ENCODE measurements at regions not wholly inside any gene's neighbourhood (a gene's known extent, or its start where the extent isn't known, plus 50 kb on each side); places are given as distances from the start of the nearest gene placed in this dataset.

DNA sequence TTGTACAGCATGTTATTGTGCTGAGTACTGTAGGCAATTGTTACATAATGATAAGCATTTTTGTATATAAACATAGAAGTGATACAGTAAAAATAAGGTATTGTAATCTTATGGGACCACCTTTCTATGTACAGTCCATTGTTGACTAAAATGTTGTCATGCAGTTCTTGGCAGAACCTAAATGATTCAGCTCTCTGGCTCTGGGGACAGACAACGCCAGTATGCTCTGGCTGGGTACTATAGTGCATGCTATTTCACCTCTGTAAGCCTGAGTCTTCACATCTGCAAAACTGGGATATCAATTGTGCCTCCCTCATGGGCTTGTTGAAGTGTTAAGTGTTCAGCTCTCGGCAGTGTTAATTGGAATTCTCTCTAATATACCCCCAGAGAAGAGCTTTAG, 674.3 kb downstream of the INHBA start:
- TF ChIP-seq CTCF (IDR thresholded peaks at IDR 0.05) (no peak), IRF3 (IDR thresholded peaks at IDR 0.05; ENCODE audit: low read depth, low read length) (no peak), EP300 (IDR thresholded peaks at IDR 0.05; ENCODE audit: borderline replicate concordance in 1 of 2, low read depth in 1 of 2, low read length in 1 of 2) (no peak), POLR2AphosphoS5 (IDR thresholded peaks at IDR 0.05; ENCODE audit: low read depth, low read length) (no peak), EZH2phosphoT487 (IDR thresholded peaks at IDR 0.05; ENCODE audit: borderline replicate concordance, low read depth) (no peak), TAF1 (IDR thresholded peaks at IDR 0.05; ENCODE audit: borderline replicate concordance, low read depth, low read length) (no peak), FOXM1 (IDR thresholded peaks at IDR 0.05; ENCODE audit: low read depth) (no peak), SMC3 (IDR thresholded peaks at IDR 0.05; ENCODE audit: low read depth, low read length) (no peak)
- TF ChIP-seq, protein P1, sequence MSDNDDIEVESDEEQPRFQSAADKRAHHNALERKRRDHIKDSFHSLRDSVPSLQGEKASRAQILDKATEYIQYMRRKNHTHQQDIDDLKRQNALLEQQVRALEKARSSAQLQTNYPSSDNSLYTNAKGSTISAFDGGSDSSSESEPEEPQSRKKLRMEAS (IDR thresholded peaks at IDR 0.05; ENCODE audit: low read depth), result no peak

Data from SK-N-SH (cell line).